HEK293T (cell line): ENCODE measurements at regions not wholly inside any gene's neighbourhood (a gene's known extent, or its start where the extent isn't known, plus 50 kb on each side); places are given as distances from the start of the nearest gene placed in this dataset.

ENCODE experiments used
- CTCF ChIA-PET: fragments of 350-600 bp; formaldehyde crosslinking; extraction: SDS; loops from one replicate; lab custom pipeline; 2021; ENCODE audit warnings: antibody characterized with exemption, inconsistent platforms; lab: Yijun Ruan, JAX
- POLR2A ChIA-PET: fragments of 350-600 bp; formaldehyde crosslinking; extraction: SDS; loops from one replicate; lab custom pipeline; 2020; ENCODE audit warnings: antibody characterized with exemption, inconsistent platforms; lab: Yijun Ruan, JAX
- DNase-seq: peaks from one replicate; pipeline ENCODE4 v3.0.0; 2012; ENCODE audit warnings: mixed read lengths; ENCODE audit errors: extremely low spot score
- ARNT ChIP-seq: fragments of 450-650 bp; IDR thresholded peaks from 2 replicates; pipeline ENCODE4 v1.6.1; 2017; ENCODE audit warnings: mild to moderate bottlenecking
- BHLHE40 ChIP-seq: fragments of 450-650 bp; IDR thresholded peaks from 2 replicates; pipeline ENCODE4 v1.6.1; 2016; ENCODE audit warnings: mild to moderate bottlenecking, moderate library complexity, borderline replicate concordance
- CTBP1 ChIP-seq: fragments of 450-650 bp; IDR thresholded peaks from 2 replicates; pipeline ENCODE4 v1.6.1; 2016; ENCODE audit warnings: borderline replicate concordance
- ELF4 ChIP-seq: fragments of 450-650 bp; IDR thresholded peaks from 2 replicates; pipeline ENCODE4 v1.6.1; 2017; ENCODE audit warnings: antibody characterized with exemption
- FOXA1 ChIP-seq: fragments of 450-650 bp; IDR thresholded peaks from 2 replicates; pipeline ENCODE4 v1.6.1; 2016; ENCODE audit warnings: mild to moderate bottlenecking
- FOXK2 ChIP-seq: fragments of 450-650 bp; IDR thresholded peaks from 2 replicates; pipeline ENCODE4 v1.6.1; 2016; ENCODE audit warnings: mild to moderate bottlenecking
- FOXM1 ChIP-seq: fragments of 450-650 bp; IDR thresholded peaks from 2 replicates; pipeline ENCODE4 v1.6.1; 2017; ENCODE audit warnings: mild to moderate bottlenecking, borderline replicate concordance
- HDGF ChIP-seq: fragments of 450-650 bp; IDR thresholded peaks from 2 replicates; pipeline ENCODE4 v1.6.1; 2017; ENCODE audit warnings: antibody characterized with exemption, borderline replicate concordance
- L3MBTL2 ChIP-seq: fragments of 450-650 bp; conservative IDR thresholded peaks from 2 replicates; pipeline ENCODE4 v1.6.1; 2016; ENCODE audit warnings: mild to moderate bottlenecking
- LEF1 ChIP-seq: fragments of 450-650 bp; IDR thresholded peaks from 2 replicates; pipeline ENCODE4 v1.6.1; 2017; ENCODE audit warnings: mild to moderate bottlenecking, borderline replicate concordance
- NFRKB ChIP-seq: fragments of 450-650 bp; IDR thresholded peaks from 2 replicates; pipeline ENCODE4 v1.6.1; 2016; ENCODE audit warnings: mild to moderate bottlenecking, moderate library complexity
- SP1 ChIP-seq: fragments of 450-650 bp; IDR thresholded peaks from 2 replicates; pipeline ENCODE4 v1.6.1; 2017
- SUZ12 ChIP-seq: fragments of 450-650 bp; IDR thresholded peaks from 2 replicates; pipeline ENCODE4 v1.6.1; 2016; ENCODE audit warnings: mild to moderate bottlenecking
- TARDBP ChIP-seq: fragments of 450-650 bp; IDR thresholded peaks from 2 replicates; pipeline ENCODE4 v1.6.1; 2016
- ZNF384 ChIP-seq: fragments of 450-650 bp; IDR thresholded peaks from 2 replicates; pipeline ENCODE4 v1.6.1; 2016
- TF ChIP-seq, protein P1 (sequence below): fragments of 450-650 bp; IDR thresholded peaks from 2 replicates; pipeline ENCODE4 v1.6.1; 2016

- POLR2A ChIA-PET = no interaction called here
- CTCF ChIA-PET = no interaction called here
These were observed 94.0 kb upstream of the SPATA12 start for GRCh38 chr3:56966509-56966908.

DNA sequence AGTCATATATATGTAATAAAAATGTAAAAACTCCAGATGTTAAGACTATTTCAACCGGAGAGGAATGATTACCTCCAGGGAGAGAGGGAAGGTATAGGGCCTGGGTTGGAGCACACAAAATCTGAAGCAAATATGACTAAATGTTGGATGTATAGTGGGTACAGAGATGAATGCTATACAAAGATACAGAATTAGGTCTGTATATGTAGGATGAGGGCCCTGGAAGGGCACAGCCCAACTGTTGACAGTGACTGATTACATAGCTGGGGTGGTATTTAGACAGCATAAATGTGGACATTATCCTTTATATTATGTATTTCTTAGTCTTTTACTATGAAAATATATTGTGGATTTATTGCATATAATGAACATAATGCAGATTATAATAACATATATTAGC, 94.4 kb upstream of the SPATA12 start:
- POLR2A ChIA-PET = no interaction called here
- DNase-seq = no peak
- CTCF ChIA-PET = no interaction called here
- TF ChIP-seq SP1 = no peak
- TF ChIP-seq NFRKB = no peak
- no peak for TF ChIP-seq L3MBTL2
- TF ChIP-seq TARDBP = no peak
- no peak for TF ChIP-seq LEF1
- no peak for TF ChIP-seq HDGF
- no peak for TF ChIP-seq SUZ12
- TF ChIP-seq BHLHE40 = no peak
- TF ChIP-seq, protein P1, sequence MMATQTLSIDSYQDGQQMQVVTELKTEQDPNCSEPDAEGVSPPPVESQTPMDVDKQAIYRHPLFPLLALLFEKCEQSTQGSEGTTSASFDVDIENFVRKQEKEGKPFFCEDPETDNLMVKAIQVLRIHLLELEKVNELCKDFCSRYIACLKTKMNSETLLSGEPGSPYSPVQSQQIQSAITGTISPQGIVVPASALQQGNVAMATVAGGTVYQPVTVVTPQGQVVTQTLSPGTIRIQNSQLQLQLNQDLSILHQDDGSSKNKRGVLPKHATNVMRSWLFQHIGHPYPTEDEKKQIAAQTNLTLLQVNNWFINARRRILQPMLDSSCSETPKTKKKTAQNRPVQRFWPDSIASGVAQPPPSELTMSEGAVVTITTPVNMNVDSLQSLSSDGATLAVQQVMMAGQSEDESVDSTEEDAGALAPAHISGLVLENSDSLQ = no peak
- TF ChIP-seq ARNT = no peak
- no peak for TF ChIP-seq FOXM1
- TF ChIP-seq FOXA1 = no peak
- no peak for TF ChIP-seq ZNF384
- no peak for TF ChIP-seq FOXK2
- no peak for TF ChIP-seq CTBP1
- no peak for TF ChIP-seq ELF4

More at GRCh38 chr3:56966509-56966908, 94.0 kb upstream of the SPATA12 start:
- TF ChIP-seq L3MBTL2 (no peak), ZNF384 (no peak), SP1 (no peak), FOXK2 (no peak), ELF4 (no peak), NFRKB (no peak), FOXM1 (no peak), BHLHE40 (no peak), LEF1 (no peak), TARDBP (no peak), CTBP1 (no peak), FOXA1 (no peak), ARNT (no peak)
- TF ChIP-seq, protein P1 = no peak
- DNase-seq = no peak

DNA sequence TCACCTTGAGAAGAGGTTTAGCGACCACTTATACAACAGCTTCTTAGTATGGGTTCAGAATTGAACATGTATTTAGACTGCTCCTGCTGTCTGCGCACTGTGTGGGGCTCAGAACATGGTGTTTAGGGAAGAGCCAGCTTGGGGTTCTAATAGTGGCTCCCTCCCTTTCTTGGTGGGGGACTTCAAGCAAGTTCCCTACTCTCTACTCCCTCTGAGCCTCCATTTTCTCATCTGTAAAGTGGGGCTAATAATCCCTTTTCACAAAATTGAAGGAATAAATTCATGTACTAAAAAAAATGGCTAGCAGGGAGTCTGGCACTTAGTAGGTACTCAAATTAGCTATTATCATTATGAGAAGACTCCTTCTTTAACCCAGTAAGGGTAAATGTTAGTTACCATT, 97.5 kb upstream of the SPATA12 start:
- ChIA-PET POLR2A (no interaction called here), CTCF (no interaction called here)
- TF ChIP-seq, protein P1 = no peak
- TF ChIP-seq ZNF384 (no peak), HDGF (no peak), CTBP1 (no peak), ARNT (no peak), NFRKB (no peak), ELF4 (no peak), SUZ12 (no peak), SP1 (no peak), FOXM1 (no peak), FOXA1 (no peak), BHLHE40 (no peak), FOXK2 (no peak), LEF1 (no peak), L3MBTL2 (no peak), TARDBP (no peak)
- no peak for DNase-seq

GRCh38 chr3:56962206-56962605, 98.3 kb upstream of the SPATA12 start:
- CTCF ChIA-PET = no interaction called here
- no peak for TF ChIP-seq FOXK2
- TF ChIP-seq LEF1 = no peak
- TF ChIP-seq, protein P1 = no peak
- TF ChIP-seq BHLHE40 = no peak
- no peak for TF ChIP-seq TARDBP
- no peak for TF ChIP-seq CTBP1
- DNase-seq = no peak
- POLR2A ChIA-PET = no interaction called here

DNA sequence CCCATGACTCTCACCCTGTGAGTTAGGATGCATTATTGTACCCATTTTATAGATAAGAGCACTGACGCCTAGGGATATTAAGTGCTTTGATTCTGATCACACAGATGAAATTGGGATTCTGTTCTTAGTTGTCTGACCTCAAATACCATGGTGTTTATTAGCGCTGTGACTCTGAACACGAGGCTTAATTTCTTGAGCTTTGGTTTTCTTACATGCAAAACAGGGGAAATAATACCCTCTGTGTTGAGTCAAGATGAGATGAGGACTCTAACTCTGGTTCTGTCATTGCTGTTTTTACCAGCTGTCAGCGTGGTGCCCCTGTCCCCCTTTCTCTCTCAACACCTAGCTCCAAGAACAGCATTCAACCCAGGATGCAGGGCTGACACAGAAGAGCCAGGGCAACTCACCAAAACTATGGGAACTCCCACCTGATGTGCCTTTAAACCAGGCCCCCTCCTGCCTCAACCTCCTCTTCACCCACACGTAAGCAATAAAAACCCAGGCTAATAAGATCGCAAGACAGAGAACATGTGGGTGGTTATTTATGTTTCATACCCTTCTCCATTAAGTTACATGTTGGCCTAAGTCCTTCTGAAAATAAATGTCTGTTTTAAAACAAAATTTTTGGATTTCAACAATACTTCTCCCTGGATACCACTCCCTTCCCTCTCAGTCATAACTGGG, 100.1 kb upstream of the SPATA12 start:
- CTCF ChIA-PET = no interaction called here
- POLR2A ChIA-PET = no interaction called here
- TF ChIP-seq TARDBP (no peak), SUZ12 (no peak), FOXM1 (no peak), LEF1 (no peak), BHLHE40 (no peak), L3MBTL2 (no peak), SP1 (no peak), ZNF384 (no peak), FOXA1 (no peak), ARNT (no peak), HDGF (no peak), ELF4 (no peak), NFRKB (no peak), FOXK2 (no peak), CTBP1 (no peak)
- TF ChIP-seq, protein P1 = no peak
- DNase-seq = no peak
